ENCODE measurements at regions not wholly inside any gene's neighbourhood (a gene's known extent, or its start where the extent isn't known, plus 50 kb on each side); places are given as distances from the start of the nearest gene placed in this dataset.

DNA sequence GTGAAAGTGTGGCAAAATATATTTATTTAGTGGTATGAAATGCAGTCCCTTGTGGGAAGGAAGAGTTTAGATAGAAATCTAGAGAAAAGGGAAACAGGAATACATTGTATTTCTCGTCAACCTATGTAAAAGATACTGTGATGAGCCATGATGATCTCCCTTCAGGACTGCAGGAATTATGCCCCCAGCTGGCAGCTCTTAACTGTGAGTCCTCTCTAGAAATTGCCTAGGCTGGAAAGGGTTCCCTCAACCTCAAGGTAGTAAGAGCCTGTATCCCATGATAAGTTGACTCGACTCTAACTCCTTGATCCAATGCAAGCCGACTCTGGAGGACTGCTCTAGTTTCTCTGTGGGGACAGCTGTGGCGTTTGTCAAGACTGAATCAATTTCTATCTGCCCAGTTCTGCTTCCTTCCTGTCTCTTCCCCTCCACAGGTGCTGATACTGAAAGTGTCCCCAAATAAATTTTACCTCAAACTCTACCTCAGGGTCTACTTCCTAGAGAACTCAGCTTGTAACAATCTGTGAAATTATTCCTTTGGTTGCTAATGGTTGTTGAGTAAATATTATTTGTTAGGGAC is 897.3 kb downstream of the METTL15 start:
- DNase-seq: no peak

- DNase-seq: no peak
Measured at GRCh38 chr11:29002816-29003215, 894.6 kb downstream of the METTL15 start.

DNA sequence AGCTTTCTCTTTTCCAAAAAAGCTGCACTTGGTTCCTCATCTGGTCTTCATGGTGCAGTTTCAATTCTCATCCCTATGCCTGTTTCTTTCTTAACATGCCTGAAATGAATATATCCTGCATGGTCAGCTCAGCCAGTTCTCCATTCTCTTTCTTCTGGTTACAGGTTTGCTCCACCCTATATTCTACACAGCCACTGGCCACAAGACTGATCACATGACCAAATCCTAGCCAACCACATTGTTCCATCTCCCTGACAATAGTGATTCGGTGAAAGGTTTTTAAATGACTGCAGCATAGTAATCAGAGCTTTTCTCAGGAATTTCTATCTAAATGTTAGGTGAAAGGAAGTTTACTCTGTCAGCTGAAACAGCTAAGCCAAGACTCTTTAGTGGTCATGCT is 891.4 kb downstream of the METTL15 start:
- DNase-seq: peak in 2 of 51 donors; percentile 1 to 2

DNA sequence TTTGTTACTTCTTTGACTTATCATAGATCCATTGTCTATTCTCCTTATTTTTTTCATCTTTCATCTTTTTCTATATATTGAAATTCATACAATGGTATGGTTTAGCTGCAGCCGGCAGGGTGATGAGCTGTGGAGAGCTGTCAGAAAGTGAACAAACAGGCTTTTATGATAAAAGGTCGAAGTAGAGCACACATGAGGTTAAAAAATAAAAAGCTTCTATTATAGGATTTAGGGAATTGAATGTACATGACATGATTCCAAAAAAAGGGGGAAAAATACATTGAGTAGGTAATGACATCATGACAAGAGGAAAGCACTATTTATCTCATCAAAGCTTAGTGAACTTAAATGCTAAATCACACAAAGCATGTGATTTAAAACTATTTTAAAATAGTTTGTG is 884.8 kb downstream of the METTL15 start:
- DNase-seq: no peak

- DNase-seq: no peak
Measured at GRCh38 chr11:28984231-28984630, 876.0 kb downstream of the METTL15 start.

DNA sequence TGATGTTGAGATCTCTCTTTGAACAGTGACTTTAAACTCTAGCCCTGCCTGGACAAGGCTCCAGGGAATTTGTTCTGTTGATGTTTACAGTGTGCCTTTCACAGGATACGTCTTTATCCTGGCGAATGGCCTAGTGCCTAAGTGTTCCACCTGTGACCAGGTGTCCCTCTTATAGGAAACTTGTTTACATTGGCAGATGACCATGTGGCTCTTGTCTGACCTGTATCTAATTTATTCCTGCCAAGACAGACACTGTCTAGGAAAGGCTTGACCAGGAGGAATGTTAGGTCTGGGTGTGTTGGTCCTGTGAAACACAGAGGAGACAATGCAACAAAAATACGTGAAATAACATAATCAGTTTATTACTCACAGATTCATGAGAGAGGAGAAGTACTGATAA is 875.6 kb downstream of the METTL15 start:
- no peak for DNase-seq

- DNase-seq: no peak
Measured at GRCh38 chr11:28981381-28981780, 873.2 kb downstream of the METTL15 start.

GRCh38 chr11:28976801-28977145 is 868.6 kb downstream of the METTL15 start:
- DNase-seq: no peak

DNA sequence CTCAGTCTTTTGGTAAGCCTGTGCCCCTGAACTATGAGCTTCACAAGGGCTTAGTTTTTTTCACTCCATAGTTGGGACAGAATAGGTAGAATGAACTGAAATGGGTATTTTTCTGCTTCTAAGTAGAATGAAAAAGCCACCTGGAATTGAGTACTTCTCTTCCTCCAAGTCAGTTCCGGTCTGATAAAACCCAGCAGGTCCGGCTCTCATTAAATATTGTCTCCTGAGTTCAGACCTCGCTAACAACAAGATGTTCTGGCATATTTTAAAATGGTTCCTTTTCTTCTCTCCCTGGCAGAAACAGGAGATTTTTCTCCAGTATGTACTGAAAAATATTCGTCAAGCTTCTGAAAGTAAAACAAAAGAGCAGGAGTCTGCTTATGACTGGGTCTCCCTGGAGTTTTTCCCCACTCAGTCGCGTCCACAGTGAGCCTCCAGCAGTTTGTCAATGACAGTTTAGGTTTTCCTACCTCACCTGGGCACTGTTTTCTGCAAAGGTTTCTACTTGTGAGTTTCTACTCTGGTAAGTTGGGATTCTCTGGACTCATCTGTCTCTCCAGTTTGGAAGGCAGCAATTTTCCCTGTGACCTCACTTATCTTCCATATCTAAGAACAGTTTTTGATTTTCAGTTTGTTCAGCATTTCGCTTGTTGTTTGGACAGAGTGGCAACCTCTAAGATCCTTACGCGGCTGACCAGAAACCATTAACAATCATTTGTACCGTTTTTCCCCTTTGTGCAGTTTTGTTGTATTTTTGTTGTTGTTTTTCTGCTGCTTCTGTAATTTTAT is 868.0 kb downstream of the METTL15 start:
- no peak for DNase-seq

DNA sequence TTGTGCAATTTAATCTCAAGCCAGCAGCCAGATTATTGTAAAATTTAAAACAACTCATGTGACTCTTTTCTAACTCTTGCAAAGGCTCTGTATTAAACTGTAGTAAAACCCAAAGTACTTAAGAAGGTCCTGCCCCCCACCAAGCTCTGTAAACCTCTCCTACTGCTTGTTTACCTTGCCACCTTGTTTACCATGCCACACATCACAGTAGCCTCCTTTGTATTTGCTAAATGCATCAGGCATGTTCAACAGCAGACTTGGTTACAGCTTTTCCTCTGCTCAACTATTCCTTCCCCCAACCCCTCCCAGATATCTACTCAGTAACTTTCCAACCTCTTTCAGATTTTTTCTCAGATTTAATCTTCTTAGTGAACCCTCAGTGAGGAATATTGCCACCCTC is 861.6 kb downstream of the METTL15 start:
- no peak for DNase-seq

DNA sequence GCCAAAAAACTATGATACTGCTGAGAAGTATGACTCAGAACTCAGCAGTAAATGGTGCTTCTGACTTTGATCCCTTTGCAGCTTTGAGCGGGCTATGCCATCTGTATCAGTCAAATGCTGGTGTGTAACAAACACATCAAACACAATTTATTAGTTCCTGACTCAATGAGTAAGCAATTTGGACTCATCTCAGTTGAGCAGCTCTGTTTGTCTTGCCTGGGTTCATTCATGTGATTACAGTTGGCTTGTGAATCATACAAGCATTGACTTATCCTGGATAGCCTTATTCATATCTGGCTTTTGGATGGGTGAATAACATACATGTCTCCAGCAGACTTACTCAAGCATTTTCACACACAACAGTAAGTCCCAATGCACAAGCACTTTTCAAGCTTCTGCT is 858.8 kb downstream of the METTL15 start:
- no peak for DNase-seq

GRCh38 chr11:28965819-28966218 is 857.6 kb downstream of the METTL15 start:
- DNase-seq: no peak

DNA sequence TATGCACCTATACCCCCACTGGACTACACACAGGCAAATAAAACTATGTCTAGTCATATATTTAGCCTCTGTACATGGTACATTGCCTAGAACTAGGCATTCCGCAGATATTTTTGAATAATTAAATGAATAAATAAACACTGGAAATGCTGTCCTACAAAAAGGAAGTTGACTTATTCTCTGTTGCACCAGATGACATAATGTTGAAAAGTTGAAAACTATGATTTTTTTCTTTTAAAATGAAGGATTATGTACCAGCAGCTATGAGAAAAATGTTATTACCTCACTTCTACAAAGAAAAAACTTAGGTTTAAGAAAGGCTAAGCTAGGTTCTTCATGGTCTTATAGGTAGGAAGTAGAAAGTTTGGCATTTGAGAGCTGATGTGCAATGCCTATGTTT is 856.6 kb downstream of the METTL15 start:
- no peak for DNase-seq

- DNase-seq: no peak
Measured at GRCh38 chr11:28963187-28963586, 855.0 kb downstream of the METTL15 start.

GRCh38 chr11:28962502-28962901 is 854.3 kb downstream of the METTL15 start:
- DNase-seq: no peak

DNA sequence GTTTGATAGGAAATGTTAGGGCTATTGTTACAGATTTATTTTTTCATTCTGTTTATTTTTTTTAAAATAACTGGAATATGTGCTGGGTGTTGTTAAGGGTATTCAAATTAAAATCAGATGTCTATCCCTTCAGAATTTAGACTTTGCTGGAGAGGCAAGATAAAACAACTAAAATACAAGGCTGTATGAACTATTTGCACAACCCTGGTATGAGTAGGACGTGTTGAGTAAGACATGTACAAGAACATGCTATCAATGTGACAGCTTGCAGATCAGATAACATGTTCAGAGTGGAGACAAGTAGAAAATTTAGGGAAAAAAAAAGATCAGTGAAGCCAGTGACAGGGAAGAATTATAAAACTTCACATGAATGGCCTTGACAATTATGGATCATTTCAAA is 853.5 kb downstream of the METTL15 start:
- DNase-seq: no peak

- no peak for DNase-seq
Measured at GRCh38 chr11:28956446-28956845, 848.3 kb downstream of the METTL15 start.

DNA sequence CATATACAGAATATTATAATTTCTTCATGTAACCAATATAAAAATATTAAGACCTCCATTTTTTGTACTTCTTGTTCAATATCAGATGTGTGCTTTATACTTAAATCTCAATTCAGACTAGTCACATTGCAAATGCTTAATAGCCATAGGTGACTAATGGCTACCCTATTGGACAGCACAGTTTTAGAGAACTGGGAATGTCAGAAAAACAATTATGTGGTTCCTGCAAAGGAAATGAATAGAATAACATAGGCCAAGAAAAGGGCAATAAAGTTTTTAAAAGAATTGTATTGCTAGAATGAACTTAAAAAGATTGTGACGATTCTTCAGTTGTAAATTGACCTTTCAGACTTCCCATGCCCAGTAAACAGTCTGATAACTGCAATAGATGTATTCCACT is 843.0 kb downstream of the METTL15 start:
- DNase-seq: no peak

DNA sequence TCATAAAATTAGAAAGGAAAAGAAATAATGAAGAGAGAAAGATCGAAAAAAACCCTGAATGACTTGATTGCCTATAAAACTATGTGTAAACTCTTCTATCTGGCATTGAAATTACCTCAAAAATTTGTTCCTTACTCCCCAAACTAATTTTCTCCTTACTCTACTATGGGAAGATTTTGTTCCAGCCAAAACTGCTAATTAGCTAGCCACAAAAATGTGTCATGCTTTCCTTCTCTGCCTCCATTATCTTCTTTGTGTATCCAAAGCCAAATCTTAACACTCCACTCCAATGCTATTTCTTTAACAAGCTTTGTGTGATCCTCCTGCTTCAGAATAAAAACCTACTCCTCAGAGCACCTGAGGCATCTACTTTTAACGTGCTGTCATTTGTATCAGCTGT is 831.2 kb downstream of the METTL15 start:
- no peak for DNase-seq

GRCh38 chr11:28938091-28938490 is 829.9 kb downstream of the METTL15 start:
- no peak for DNase-seq

DNA sequence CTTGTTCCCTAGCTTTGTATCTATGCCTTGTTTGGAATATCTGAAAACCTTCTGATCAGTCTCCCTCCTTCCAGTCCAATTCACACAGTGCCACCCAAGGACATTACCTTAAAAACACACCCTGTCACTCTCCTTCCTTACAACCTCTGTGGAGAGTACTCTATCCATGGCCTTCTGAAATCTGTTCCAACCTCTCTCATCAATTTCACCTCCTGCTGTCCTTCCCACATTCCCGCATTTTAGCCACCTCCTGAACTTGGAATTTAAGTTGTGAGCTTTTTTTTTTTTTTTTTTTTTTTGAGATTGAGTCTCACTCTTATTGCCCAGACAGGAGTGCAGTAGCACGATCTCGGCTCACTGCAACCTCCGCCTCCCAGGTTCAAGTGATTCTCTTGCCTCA is 824.8 kb downstream of the METTL15 start:
- no peak for DNase-seq

DNA sequence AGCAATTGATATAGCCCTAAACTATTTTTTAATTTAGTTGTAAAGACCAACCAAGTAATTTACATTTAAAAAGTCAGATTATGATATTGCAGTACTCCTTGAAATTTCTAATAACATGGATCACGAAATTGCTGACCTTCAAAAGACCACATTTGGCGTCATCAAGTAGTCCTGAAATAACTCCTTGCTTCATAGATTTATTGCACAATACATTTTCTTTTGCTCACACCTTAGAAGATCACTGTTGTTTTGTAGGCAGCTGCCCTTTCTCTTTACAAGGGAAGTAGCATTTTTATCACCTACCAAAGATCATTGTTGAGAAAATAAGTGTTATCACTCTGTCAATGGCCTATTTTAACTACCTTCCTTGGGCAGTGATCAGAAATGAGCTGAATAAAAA is 815.8 kb downstream of the METTL15 start:
- no peak for DNase-seq

DNA sequence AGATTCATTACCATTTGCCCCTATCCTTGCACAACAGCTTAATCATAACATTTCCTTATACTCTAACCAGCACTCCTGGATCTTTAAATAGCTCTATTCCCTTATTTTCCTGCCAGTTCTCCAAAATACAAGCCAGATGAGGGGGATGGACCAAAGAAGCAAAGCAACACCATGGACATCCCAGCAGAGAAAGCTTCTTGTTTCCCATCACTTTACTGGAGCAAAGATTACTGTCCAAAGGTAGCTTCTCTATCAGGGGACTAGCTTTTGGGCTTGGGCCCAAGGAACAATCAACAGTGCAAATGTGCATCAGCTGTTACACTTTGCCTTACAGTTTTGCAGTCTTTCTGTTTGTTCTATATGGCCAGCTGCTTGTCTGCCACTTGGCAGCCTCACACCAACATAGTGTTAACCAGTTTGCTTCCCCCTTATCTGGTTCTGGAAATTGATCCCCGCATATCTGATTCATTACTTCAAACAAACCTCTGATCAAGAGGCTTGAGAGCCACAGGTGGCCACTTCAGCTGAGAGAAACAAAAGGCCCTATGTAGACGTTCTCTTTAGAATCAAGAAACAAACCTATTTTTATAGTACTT is 814.3 kb downstream of the METTL15 start:
- no peak for DNase-seq
